CD4-positive, alpha-beta T cell treated with Interleukin-15 for 4 hours (primary cell): ENCODE measurements at regions not wholly inside any gene's neighbourhood (a gene's known extent, or its start where the extent isn't known, plus 50 kb on each side); places are given as distances from the start of the nearest gene placed in this dataset.

Experiments used
- DNase-seq: peaks from one replicate; pipeline ENCODE4 v3.0.0-alpha.2; 2020; ENCODE audit warnings: low spot score

GRCh38 chr15:97615114-97615513 is 345.4 kb upstream of the ARRDC4 start:
- no peak for DNase-seq

- no peak for DNase-seq
Observed at GRCh38 chr15:97623091-97623661, 337.3 kb upstream of the ARRDC4 start.

- no peak for DNase-seq
Observed at GRCh38 chr15:97627634-97628033, 332.9 kb upstream of the ARRDC4 start.

- no peak for DNase-seq
Observed at GRCh38 chr15:97645758-97646157, 314.7 kb upstream of the ARRDC4 start.

- no peak for DNase-seq
Observed at GRCh38 chr15:97648728-97649127, 311.8 kb upstream of the ARRDC4 start.

GRCh38 chr15:97652041-97652440 is 308.5 kb upstream of the ARRDC4 start:
- no peak for DNase-seq

- no peak for DNase-seq
Observed at GRCh38 chr15:97652700-97653167, 307.8 kb upstream of the ARRDC4 start.

GRCh38 chr15:97653896-97654295 is 306.6 kb upstream of the ARRDC4 start:
- no peak for DNase-seq

GRCh38 chr15:97654481-97655076 is 305.9 kb upstream of the ARRDC4 start:
- no peak for DNase-seq

- no peak for DNase-seq
Observed at GRCh38 chr15:97661796-97662195, 298.7 kb upstream of the ARRDC4 start.

- DNase-seq, result no peak
Observed at GRCh38 chr15:97672586-97672985, 287.9 kb upstream of the ARRDC4 start.

- no peak for DNase-seq
Observed at GRCh38 chr15:97678656-97679055, 281.8 kb upstream of the ARRDC4 start.

GRCh38 chr15:97679106-97679688 is 281.3 kb upstream of the ARRDC4 start:
- no peak for DNase-seq

- DNase-seq, result no peak
Observed at GRCh38 chr15:97680606-97681220, 279.8 kb upstream of the ARRDC4 start.

- DNase-seq, result no peak
Observed at GRCh38 chr15:97683831-97684230, 276.7 kb upstream of the ARRDC4 start.

- no peak for DNase-seq
Observed at GRCh38 chr15:97684249-97684648, 276.3 kb upstream of the ARRDC4 start.

- DNase-seq, result no peak
Observed at GRCh38 chr15:97686324-97686723, 274.2 kb upstream of the ARRDC4 start.

GRCh38 chr15:97687654-97688053 is 272.8 kb upstream of the ARRDC4 start:
- no peak for DNase-seq

GRCh38 chr15:97688177-97688576 is 272.3 kb upstream of the ARRDC4 start:
- DNase-seq, result no peak

GRCh38 chr15:97688886-97689285 is 271.6 kb upstream of the ARRDC4 start:
- no peak for DNase-seq

GRCh38 chr15:97691078-97691477 is 269.4 kb upstream of the ARRDC4 start:
- DNase-seq, result no peak

- DNase-seq, result no peak
Observed at GRCh38 chr15:97691799-97692198, 268.7 kb upstream of the ARRDC4 start.

GRCh38 chr15:97692301-97693015 is 268.0 kb upstream of the ARRDC4 start:
- DNase-seq, result no peak
